ENCODE measurements at regions not wholly inside any gene's neighbourhood (a gene's known extent, or its start where the extent isn't known, plus 50 kb on each side); places are given as distances from the start of the nearest gene placed in this dataset.

- Histone ChIP-seq H3K27me3 (ENCODE audit: control insufficient read depth in 3 of 3, insufficient read depth in 3 of 3, low read length in 3 of 3) (no peaks in the 10 kb centered on the region), H3K9me3 (ENCODE audit: control insufficient read depth in 3 of 3, low read length in 3 of 3) (no peaks in the 10 kb centered on the region)
Observed at GRCh38 chr1:14324248-14324630, 274.2 kb upstream of the KAZN start.

GRCh38 chr1:14326857-14327256, 271.6 kb upstream of the KAZN start:
- no peaks in the 10 kb centered on the region for H3K36me3 ChIP-seq (ENCODE audit: control insufficient read depth in 3 of 3, insufficient read depth in 3 of 3, low read length in 3 of 3)
- H3K9me3 ChIP-seq (ENCODE audit: control insufficient read depth in 3 of 3, low read length in 3 of 3) = no peaks in the 10 kb centered on the region
- H3K27ac ChIP-seq (ENCODE audit: low read depth, low read length) = no peak overlapping the region
- H3K4me1 ChIP-seq (ENCODE audit: control insufficient read depth in 3 of 3, insufficient read depth in 3 of 3, low read length in 3 of 3) = no peaks in the 10 kb centered on the region
- H3K9ac ChIP-seq (ENCODE audit: low read depth in 1 of 3, low read length in 3 of 3) = no peak overlapping the region
- H3K4me3 ChIP-seq (ENCODE audit: low read length in 3 of 3) = no peak overlapping the region
- no peaks in the 10 kb centered on the region for H3K27me3 ChIP-seq (ENCODE audit: control insufficient read depth in 3 of 3, insufficient read depth in 3 of 3, low read length in 3 of 3)

More at GRCh38 chr1:14324248-14324630, 274.2 kb upstream of the KAZN start:
- Histone ChIP-seq H3K27ac (ENCODE audit: low read depth, low read length) (no peak overlapping the region), H3K36me3 (ENCODE audit: control insufficient read depth in 3 of 3, insufficient read depth in 3 of 3, low read length in 3 of 3) (no peaks in the 10 kb centered on the region), H3K4me3 (ENCODE audit: low read length in 3 of 3) (no peak overlapping the region), H3K9ac (ENCODE audit: low read depth in 1 of 3, low read length in 3 of 3) (no peak overlapping the region), H3K4me1 (ENCODE audit: control insufficient read depth in 3 of 3, insufficient read depth in 3 of 3, low read length in 3 of 3) (no peaks in the 10 kb centered on the region)

- Histone ChIP-seq H3K9ac (ENCODE audit: low read depth in 1 of 3, low read length in 3 of 3) (no peak overlapping the region), H3K4me3 (ENCODE audit: low read length in 3 of 3) (no peak overlapping the region), H3K27me3 (ENCODE audit: control insufficient read depth in 3 of 3, insufficient read depth in 3 of 3, low read length in 3 of 3) (no peaks in the 10 kb centered on the region), H3K27ac (ENCODE audit: low read depth, low read length) (no peak overlapping the region), H3K4me1 (ENCODE audit: control insufficient read depth in 3 of 3, insufficient read depth in 3 of 3, low read length in 3 of 3) (no peaks in the 10 kb centered on the region), H3K9me3 (ENCODE audit: control insufficient read depth in 3 of 3, low read length in 3 of 3) (no peaks in the 10 kb centered on the region), H3K36me3 (ENCODE audit: control insufficient read depth in 3 of 3, insufficient read depth in 3 of 3, low read length in 3 of 3) (no peaks in the 10 kb centered on the region)
Observed at GRCh38 chr1:14328685-14329084, 269.8 kb upstream of the KAZN start.

- no peak overlapping the region for H3K9ac ChIP-seq (ENCODE audit: low read depth in 1 of 3, low read length in 3 of 3)
- no peaks in the 10 kb centered on the region for H3K9me3 ChIP-seq (ENCODE audit: control insufficient read depth in 3 of 3, low read length in 3 of 3)
- no peak overlapping the region for H3K4me3 ChIP-seq (ENCODE audit: low read length in 3 of 3)
- no peaks in the 10 kb centered on the region for H3K36me3 ChIP-seq (ENCODE audit: control insufficient read depth in 3 of 3, insufficient read depth in 3 of 3, low read length in 3 of 3)
- no peaks in the 10 kb centered on the region for H3K4me1 ChIP-seq (ENCODE audit: control insufficient read depth in 3 of 3, insufficient read depth in 3 of 3, low read length in 3 of 3)
- no peaks in the 10 kb centered on the region for H3K27me3 ChIP-seq (ENCODE audit: control insufficient read depth in 3 of 3, insufficient read depth in 3 of 3, low read length in 3 of 3)
- no peak overlapping the region for H3K27ac ChIP-seq (ENCODE audit: low read depth, low read length)
Observed at GRCh38 chr1:14332158-14332557, 266.3 kb upstream of the KAZN start.

- Histone ChIP-seq H3K9me3 (ENCODE audit: control insufficient read depth in 3 of 3, low read length in 3 of 3) (no peaks in the 10 kb centered on the region), H3K27me3 (ENCODE audit: control insufficient read depth in 3 of 3, insufficient read depth in 3 of 3, low read length in 3 of 3) (no peaks in the 10 kb centered on the region), H3K27ac (ENCODE audit: low read depth, low read length) (no peak overlapping the region), H3K9ac (ENCODE audit: low read depth in 1 of 3, low read length in 3 of 3) (no peak overlapping the region), H3K4me1 (ENCODE audit: control insufficient read depth in 3 of 3, insufficient read depth in 3 of 3, low read length in 3 of 3) (no peaks in the 10 kb centered on the region), H3K4me3 (ENCODE audit: low read length in 3 of 3) (no peak overlapping the region), H3K36me3 (ENCODE audit: control insufficient read depth in 3 of 3, insufficient read depth in 3 of 3, low read length in 3 of 3) (no peaks in the 10 kb centered on the region)
Observed at GRCh38 chr1:14334336-14335176, 263.9 kb upstream of the KAZN start.

- H3K4me3 ChIP-seq (ENCODE audit: low read length in 3 of 3) = no peak overlapping the region
- H3K27me3 ChIP-seq (ENCODE audit: control insufficient read depth in 3 of 3, insufficient read depth in 3 of 3, low read length in 3 of 3) = peaks cover 0 to 2% (median 0%) of the 10 kb centered on the region in 3 donors
- H3K27ac ChIP-seq (ENCODE audit: low read depth, low read length) = no peak overlapping the region
- H3K9me3 ChIP-seq (ENCODE audit: control insufficient read depth in 3 of 3, low read length in 3 of 3) = no peaks in the 10 kb centered on the region
- no peak overlapping the region for H3K9ac ChIP-seq (ENCODE audit: low read depth in 1 of 3, low read length in 3 of 3)
- no peaks in the 10 kb centered on the region for H3K4me1 ChIP-seq (ENCODE audit: control insufficient read depth in 3 of 3, insufficient read depth in 3 of 3, low read length in 3 of 3)
- H3K36me3 ChIP-seq (ENCODE audit: control insufficient read depth in 3 of 3, insufficient read depth in 3 of 3, low read length in 3 of 3) = no peaks in the 10 kb centered on the region
Observed at GRCh38 chr1:14338509-14338908, 260.0 kb upstream of the KAZN start.

GRCh38 chr1:14339288-14339687, 259.2 kb upstream of the KAZN start:
- H3K4me3 ChIP-seq (ENCODE audit: low read length in 3 of 3) = no peak overlapping the region
- H3K27ac ChIP-seq (ENCODE audit: low read depth, low read length) = no peak overlapping the region
- H3K36me3 ChIP-seq (ENCODE audit: control insufficient read depth in 3 of 3, insufficient read depth in 3 of 3, low read length in 3 of 3) = no peaks in the 10 kb centered on the region

GRCh38 chr1:14340002-14340785, 258.3 kb upstream of the KAZN start:
- Histone ChIP-seq H3K9ac (ENCODE audit: low read depth in 1 of 3, low read length in 3 of 3) (no peak overlapping the region), H3K36me3 (ENCODE audit: control insufficient read depth in 3 of 3, insufficient read depth in 3 of 3, low read length in 3 of 3) (no peaks in the 10 kb centered on the region), H3K27me3 (ENCODE audit: control insufficient read depth in 3 of 3, insufficient read depth in 3 of 3, low read length in 3 of 3) (peaks cover 0 to 2% (median 0%) of the 10 kb centered on the region in 3 donors), H3K9me3 (ENCODE audit: control insufficient read depth in 3 of 3, low read length in 3 of 3) (no peaks in the 10 kb centered on the region), H3K4me1 (ENCODE audit: control insufficient read depth in 3 of 3, insufficient read depth in 3 of 3, low read length in 3 of 3) (no peaks in the 10 kb centered on the region), H3K27ac (ENCODE audit: low read depth, low read length) (no peak overlapping the region), H3K4me3 (ENCODE audit: low read length in 3 of 3) (no peak overlapping the region)

More at GRCh38 chr1:14339288-14339687, 259.2 kb upstream of the KAZN start:
- H3K27me3 ChIP-seq (ENCODE audit: control insufficient read depth in 3 of 3, insufficient read depth in 3 of 3, low read length in 3 of 3) = peaks cover 0 to 2% (median 0%) of the 10 kb centered on the region in 3 donors
- H3K9me3 ChIP-seq (ENCODE audit: control insufficient read depth in 3 of 3, low read length in 3 of 3) = no peaks in the 10 kb centered on the region
- H3K4me1 ChIP-seq (ENCODE audit: control insufficient read depth in 3 of 3, insufficient read depth in 3 of 3, low read length in 3 of 3) = no peaks in the 10 kb centered on the region
- no peak overlapping the region for H3K9ac ChIP-seq (ENCODE audit: low read depth in 1 of 3, low read length in 3 of 3)

GRCh38 chr1:14341147-14341546, 257.3 kb upstream of the KAZN start:
- Histone ChIP-seq H3K4me1 (ENCODE audit: control insufficient read depth in 3 of 3, insufficient read depth in 3 of 3, low read length in 3 of 3) (no peaks in the 10 kb centered on the region), H3K36me3 (ENCODE audit: control insufficient read depth in 3 of 3, insufficient read depth in 3 of 3, low read length in 3 of 3) (no peaks in the 10 kb centered on the region), H3K9ac (ENCODE audit: low read depth in 1 of 3, low read length in 3 of 3) (no peak overlapping the region), H3K27ac (ENCODE audit: low read depth, low read length) (no peak overlapping the region), H3K27me3 (ENCODE audit: control insufficient read depth in 3 of 3, insufficient read depth in 3 of 3, low read length in 3 of 3) (peaks cover 0 to 2% (median 0%) of the 10 kb centered on the region in 3 donors), H3K4me3 (ENCODE audit: low read length in 3 of 3) (no peak overlapping the region), H3K9me3 (ENCODE audit: control insufficient read depth in 3 of 3, low read length in 3 of 3) (no peaks in the 10 kb centered on the region)

- no peak overlapping the region for H3K9ac ChIP-seq (ENCODE audit: low read depth in 1 of 3, low read length in 3 of 3)
- H3K4me3 ChIP-seq (ENCODE audit: low read length in 3 of 3) = no peak overlapping the region
- H3K27me3 ChIP-seq (ENCODE audit: control insufficient read depth in 3 of 3, insufficient read depth in 3 of 3, low read length in 3 of 3) = peaks cover 0 to 2% (median 0%) of the 10 kb centered on the region in 3 donors
- H3K4me1 ChIP-seq (ENCODE audit: control insufficient read depth in 3 of 3, insufficient read depth in 3 of 3, low read length in 3 of 3) = no peaks in the 10 kb centered on the region
- H3K27ac ChIP-seq (ENCODE audit: low read depth, low read length) = no peak overlapping the region
- no peaks in the 10 kb centered on the region for H3K36me3 ChIP-seq (ENCODE audit: control insufficient read depth in 3 of 3, insufficient read depth in 3 of 3, low read length in 3 of 3)
- H3K9me3 ChIP-seq (ENCODE audit: control insufficient read depth in 3 of 3, low read length in 3 of 3) = peaks cover 0 to 3% (median 0%) of the 10 kb centered on the region in 3 donors
Observed at GRCh38 chr1:14345946-14346550, 252.4 kb upstream of the KAZN start.

Data from skeletal muscle tissue (tissue), 3 donors.